CD4-positive, alpha-beta memory T cell (primary cell): ENCODE measurements at regions not wholly inside any gene's neighbourhood (a gene's known extent, or its start where the extent isn't known, plus 50 kb on each side); places are given as distances from the start of the nearest gene placed in this dataset.

Experiments used
- CTCF ChIA-PET: fragments of 350-600 bp; sonication (Branson Sonifier 250); formaldehyde crosslinking; loops from one replicate; lab custom pipeline; 2021; ENCODE audit warnings: inconsistent platforms; ENCODE audit not compliant: partially characterized antibody; lab: Charles Lee
- POLR2A ChIA-PET: fragments of 350-600 bp; sonication (Branson Sonifier 250); formaldehyde crosslinking; loops from one replicate; lab custom pipeline; 2021; ENCODE audit not compliant: partially characterized antibody; lab: Charles Lee
- DNase-seq, 5 donors: peaks; one replicate each; pipeline versions ENCODE4 v3.0.0 to v3.0.0-alpha.2; 2020 to 2022; ENCODE audit warnings: mixed read lengths in 1 of 5
- H3K27ac ChIP-seq: one replicate; pipeline ENCODE4 v1.7.0; 2013; ENCODE audit warnings: low read depth, low read length
- H3K27me3 ChIP-seq: 2 replicates; pipeline ENCODE4 v1.7.0; 2013; ENCODE audit warnings: mild to moderate bottlenecking, low read length, moderate library complexity; ENCODE audit not compliant: insufficient read depth
- H3K36me3 ChIP-seq: 2 replicates; pipeline ENCODE4 v1.7.0; 2013; ENCODE audit warnings: mild to moderate bottlenecking, low read length, moderate library complexity; ENCODE audit not compliant: insufficient read depth
- H3K4me1 ChIP-seq: 2 replicates; pipeline ENCODE4 v1.7.0; 2013; ENCODE audit warnings: mild to moderate bottlenecking, low read length, moderate library complexity; ENCODE audit not compliant: insufficient read depth
- H3K4me3 ChIP-seq, 2 donors: one replicate each; pipeline ENCODE4 v1.7.0; 2013; ENCODE audit warnings: low read length in 2 of 2, mild to moderate bottlenecking in 1 of 2
- H3K9me3 ChIP-seq, 2 donors: one replicate each; pipeline ENCODE4 v1.7.0; 2013; ENCODE audit warnings: low read length in 2 of 2, control low read depth in 1 of 2; ENCODE audit not compliant: control insufficient read depth in 1 of 2
- H3K27ac Mint-ChIP-seq, 7 donors: one replicate each; pipeline ENCODE4 v1.8.0; 2020 to 2021; ENCODE audit warnings: mixed read lengths in 7 of 7, mild to moderate bottlenecking in 6 of 7, inconsistent platforms in 3 of 7, moderate library complexity in 3 of 7
- H3K27me3 Mint-ChIP-seq, 2 donors: one replicate each; pipeline ENCODE4 v1.8.0; 2020 to 2021; ENCODE audit warnings: mixed read lengths in 2 of 2
- H3K36me3 Mint-ChIP-seq, 2 donors: one replicate each; pipeline ENCODE4 v1.8.0; 2020 to 2021; ENCODE audit warnings: mixed read lengths in 2 of 2, inconsistent platforms in 1 of 2, mild to moderate bottlenecking in 1 of 2
- H3K4me1 Mint-ChIP-seq, 4 donors: one replicate each; pipeline ENCODE4 v1.8.0; 2020 to 2021; ENCODE audit warnings: mixed read lengths in 4 of 4, mild to moderate bottlenecking in 1 of 4
- H3K4me3 Mint-ChIP-seq, 8 donors: one replicate each; pipeline ENCODE4 v1.8.0; 2020 to 2021; ENCODE audit warnings: mixed read lengths in 8 of 8, mild to moderate bottlenecking in 7 of 8, moderate library complexity in 6 of 8, inconsistent platforms in 3 of 8
- H3K9me3 Mint-ChIP-seq, 8 donors: one replicate each; pipeline ENCODE4 v1.8.0; 2020 to 2021; ENCODE audit warnings: mixed read lengths in 8 of 8, mild to moderate bottlenecking in 5 of 8, inconsistent platforms in 3 of 8, moderate library complexity in 1 of 8
- intact Hi-C: fragments of 100-400 bp; cut with micrococcal nuclease; formaldehyde crosslinking; loops from one replicate; pipeline ENCODE4 v1.15.1; 2023

- POLR2A ChIA-PET, result no interaction called here
- Histone ChIP-seq H3K4me1 (no peaks in the 10 kb centered on the region), H3K36me3 (no peaks in the 10 kb centered on the region), H3K4me3 (no peak overlapping the region), H3K27me3 (no peaks in the 10 kb centered on the region), H3K27ac (no peak overlapping the region), H3K9me3 (no peaks in the 10 kb centered on the region)
- H3K36me3 Mint-ChIP-seq, result peaks cover 0 to 3% of the 10 kb centered on the region in 2 donors
- DNase-seq, result no peak
- CTCF ChIA-PET, result no interaction called here
- intact Hi-C loops, result no loop called here
- H3K4me3 Mint-ChIP-seq, result no peak overlapping the region
- H3K27me3 Mint-ChIP-seq, result no peaks in the 10 kb centered on the region
- no peak overlapping the region for H3K27ac Mint-ChIP-seq
- peaks cover 0 to 19% (median 8%) of the 10 kb centered on the region in 4 donors for H3K4me1 Mint-ChIP-seq
- peaks cover 3 to 27% (median 15%) of the 10 kb centered on the region in 8 donors for H3K9me3 Mint-ChIP-seq
These were observed 54.8 kb upstream of the C14orf180 start for GRCh38 chr14:104524726-104525125.

GRCh38 chr14:104526723-104527645 is 52.6 kb upstream of the C14orf180 start:
- H3K4me1 Mint-ChIP-seq, result peaks cover 0 to 19% (median 8%) of the 10 kb centered on the region in 4 donors
- POLR2A ChIA-PET, result no interaction called here
- intact Hi-C loops, result no loop called here
- Histone ChIP-seq H3K4me1 (no peaks in the 10 kb centered on the region), H3K9me3 (no peaks in the 10 kb centered on the region), H3K4me3 (no peak overlapping the region), H3K27ac (no peak overlapping the region), H3K27me3 (no peaks in the 10 kb centered on the region), H3K36me3 (no peaks in the 10 kb centered on the region)
- no peak for DNase-seq
- H3K9me3 Mint-ChIP-seq, result peaks cover 4 to 30% (median 15%) of the 10 kb centered on the region in 8 donors
- CTCF ChIA-PET, result no interaction called here
- peaks cover 0 to 3% of the 10 kb centered on the region in 2 donors for H3K36me3 Mint-ChIP-seq
- no peak overlapping the region for H3K4me3 Mint-ChIP-seq
- H3K27ac Mint-ChIP-seq, result peak overlapping the region in 1 of 7 donors; percentile 15
- H3K27me3 Mint-ChIP-seq, result peaks cover 0 to 6% of the 10 kb centered on the region in 2 donors

GRCh38 chr14:104527857-104528459 is 51.6 kb upstream of the C14orf180 start:
- H3K36me3 ChIP-seq, result no peaks in the 10 kb centered on the region
- no peaks in the 10 kb centered on the region for H3K27me3 ChIP-seq
- Mint-ChIP-seq H3K4me1 (peaks cover 0 to 19% (median 8%) of the 10 kb centered on the region in 4 donors), H3K27ac (no peak overlapping the region), H3K4me3 (no peak overlapping the region), H3K36me3 (peaks cover 0 to 3% of the 10 kb centered on the region in 2 donors), H3K9me3 (peaks cover 4 to 30% (median 15%) of the 10 kb centered on the region in 8 donors), H3K27me3 (peaks cover 0 to 10% of the 10 kb centered on the region in 2 donors)
- CTCF ChIA-PET, result interaction anchor here (1.2 kb wide), 1 partner anchor 9 kb away, joined by 3 read pairs; no protein-coding TSS in a partner anchor
- H3K4me1 ChIP-seq, result no peaks in the 10 kb centered on the region
- no peak for DNase-seq
- POLR2A ChIA-PET, result no interaction called here
- H3K27ac ChIP-seq, result no peak overlapping the region
- intact Hi-C loops, result no loop called here
- H3K4me3 ChIP-seq, result no peak overlapping the region
- H3K9me3 ChIP-seq, result no peaks in the 10 kb centered on the region

GRCh38 chr14:104528496-104528895 is 51.1 kb upstream of the C14orf180 start:
- intact Hi-C loops, result no loop called here
- POLR2A ChIA-PET, result no interaction called here
- H3K9me3 ChIP-seq, result no peaks in the 10 kb centered on the region
- CTCF ChIA-PET, result interaction anchor here (1.2 kb wide), 1 partner anchor 9 kb away, joined by 3 read pairs; no protein-coding TSS in a partner anchor
- no peak for DNase-seq
- H3K27ac ChIP-seq, result no peak overlapping the region
- H3K27me3 Mint-ChIP-seq, result peaks cover 0 to 10% of the 10 kb centered on the region in 2 donors
- H3K9me3 Mint-ChIP-seq, result peaks cover 4 to 30% (median 15%) of the 10 kb centered on the region in 8 donors
- peaks cover 0 to 3% of the 10 kb centered on the region in 2 donors for H3K36me3 Mint-ChIP-seq
- no peaks in the 10 kb centered on the region for H3K27me3 ChIP-seq
- no peaks in the 10 kb centered on the region for H3K4me1 ChIP-seq
- no peak overlapping the region for H3K4me3 Mint-ChIP-seq
- H3K27ac Mint-ChIP-seq, result no peak overlapping the region
- H3K4me1 Mint-ChIP-seq, result peaks cover 0 to 19% (median 8%) of the 10 kb centered on the region in 4 donors
- no peaks in the 10 kb centered on the region for H3K36me3 ChIP-seq
- no peak overlapping the region for H3K4me3 ChIP-seq
